ENCODE measurements at regions not wholly inside any gene's neighbourhood (a gene's known extent, or its start where the extent isn't known, plus 50 kb on each side); places are given as distances from the start of the nearest gene placed in this dataset.
"Not testable (repeated sequence)": the region's sequence is repeated elsewhere in the genome, so short reads cannot be mapped to it uniquely, and the experiment has no call there.

DNA sequence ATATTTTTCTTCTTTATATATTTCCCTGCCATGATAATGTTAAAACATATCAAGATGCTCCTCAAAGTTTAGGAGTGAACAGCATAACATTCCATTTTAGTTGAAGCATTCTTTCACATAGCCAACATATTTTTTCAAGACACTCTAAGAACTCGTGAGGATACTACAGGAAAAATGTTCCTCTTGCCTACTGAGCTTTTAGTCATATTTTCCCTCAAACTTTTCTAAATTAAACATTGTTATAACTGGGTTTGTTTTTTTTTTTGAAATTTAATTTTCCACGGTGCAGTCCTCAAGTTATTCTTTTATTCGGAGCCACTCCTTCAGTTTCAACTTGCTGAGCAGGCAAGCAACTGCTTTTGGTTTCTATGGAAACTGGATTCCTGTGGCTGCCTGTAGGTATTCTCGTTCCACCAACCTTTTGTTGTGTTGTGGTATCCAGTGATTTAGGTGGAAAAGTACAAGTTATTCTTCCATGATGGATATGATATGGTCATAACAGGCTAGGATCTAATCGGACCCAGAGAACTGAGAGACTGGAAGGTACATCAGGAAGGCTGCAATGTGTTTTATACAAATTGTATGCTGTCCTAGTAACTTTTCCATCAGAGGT, 248.0 kb downstream of the TRIML1 start:
- TF ChIP-seq, protein P1, sequence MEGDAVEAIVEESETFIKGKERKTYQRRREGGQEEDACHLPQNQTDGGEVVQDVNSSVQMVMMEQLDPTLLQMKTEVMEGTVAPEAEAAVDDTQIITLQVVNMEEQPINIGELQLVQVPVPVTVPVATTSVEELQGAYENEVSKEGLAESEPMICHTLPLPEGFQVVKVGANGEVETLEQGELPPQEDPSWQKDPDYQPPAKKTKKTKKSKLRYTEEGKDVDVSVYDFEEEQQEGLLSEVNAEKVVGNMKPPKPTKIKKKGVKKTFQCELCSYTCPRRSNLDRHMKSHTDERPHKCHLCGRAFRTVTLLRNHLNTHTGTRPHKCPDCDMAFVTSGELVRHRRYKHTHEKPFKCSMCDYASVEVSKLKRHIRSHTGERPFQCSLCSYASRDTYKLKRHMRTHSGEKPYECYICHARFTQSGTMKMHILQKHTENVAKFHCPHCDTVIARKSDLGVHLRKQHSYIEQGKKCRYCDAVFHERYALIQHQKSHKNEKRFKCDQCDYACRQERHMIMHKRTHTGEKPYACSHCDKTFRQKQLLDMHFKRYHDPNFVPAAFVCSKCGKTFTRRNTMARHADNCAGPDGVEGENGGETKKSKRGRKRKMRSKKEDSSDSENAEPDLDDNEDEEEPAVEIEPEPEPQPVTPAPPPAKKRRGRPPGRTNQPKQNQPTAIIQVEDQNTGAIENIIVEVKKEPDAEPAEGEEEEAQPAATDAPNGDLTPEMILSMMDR (IDR thresholded peaks at IDR 0.05; ENCODE audit: insufficient read depth, low read depth, low read length), result no peak
- DNase-seq (ENCODE audit: low read depth), result no peak

DNA sequence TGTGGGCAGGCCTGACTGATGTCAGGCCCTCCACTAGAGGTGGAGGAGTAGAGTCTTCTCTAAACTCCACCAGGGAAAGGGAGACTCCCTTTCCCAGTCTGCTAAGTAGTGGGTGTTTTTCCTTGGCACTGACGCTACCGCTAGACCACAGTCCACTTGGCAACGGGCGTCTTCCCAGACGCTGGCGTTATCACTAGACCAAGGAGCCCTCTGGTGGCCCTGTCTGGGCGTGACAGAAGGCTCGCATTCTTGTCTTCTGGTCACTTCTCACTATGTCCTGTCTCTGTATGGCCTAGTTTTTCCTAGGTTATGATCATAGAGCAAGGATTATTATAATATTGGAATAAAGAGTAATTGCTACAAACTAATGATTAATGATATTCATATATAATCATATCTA, 252.1 kb downstream of the TRIML1 start:
- H3K4me3 ChIP-seq (ENCODE audit: low read depth, low read length); DNase-seq (ENCODE audit: low read depth): not testable (repeated sequence)

More for the DNA sequence above, 248.0 kb downstream of the TRIML1 start:
- no peak overlapping the region for H3K4me3 ChIP-seq (ENCODE audit: low read depth, low read length)

DNA sequence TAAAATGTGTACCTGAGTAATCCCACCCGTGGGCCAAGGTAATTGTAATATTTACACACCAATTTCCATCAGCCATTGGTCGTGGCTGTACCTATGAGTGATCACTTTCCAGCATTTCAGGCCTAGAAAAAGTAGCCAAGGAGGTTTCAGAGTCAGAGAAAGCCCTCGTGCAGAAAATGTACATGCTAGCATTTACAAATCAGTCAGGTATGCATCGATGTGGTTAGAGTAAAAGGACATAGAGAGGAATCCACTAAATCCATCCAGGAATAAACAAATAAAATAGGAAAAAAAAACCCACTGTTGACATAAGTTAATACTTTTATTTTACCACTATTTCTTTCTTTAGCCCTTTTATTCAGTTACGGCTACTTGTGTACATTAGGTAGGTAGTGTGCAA, 256.8 kb downstream of the TRIML1 start:
- no peak for DNase-seq (ENCODE audit: low read depth)
- TF ChIP-seq, protein P1 (IDR thresholded peaks at IDR 0.05; ENCODE audit: insufficient read depth, low read depth, low read length), result no peak
- no peak overlapping the region for H3K4me3 ChIP-seq (ENCODE audit: low read depth, low read length)

DNA sequence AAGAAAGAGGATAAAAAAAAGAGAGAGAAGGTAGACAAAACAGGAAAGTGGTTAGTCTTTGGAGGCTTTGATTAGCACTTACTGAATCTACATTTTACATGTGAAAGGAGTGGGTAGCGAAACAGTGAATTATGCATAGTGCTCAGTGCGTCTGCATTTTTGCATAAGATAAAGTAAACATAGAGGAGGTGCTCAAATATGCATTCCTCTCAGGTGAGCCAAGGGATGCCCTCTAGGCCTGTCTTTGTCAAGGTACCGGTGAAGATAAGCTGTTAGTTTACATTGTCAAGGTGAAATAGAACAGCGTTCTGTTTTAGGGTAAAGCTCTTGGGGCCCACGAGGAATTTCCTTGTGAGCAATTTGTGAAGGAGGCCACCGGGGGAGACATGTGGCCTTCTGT, 260.6 kb downstream of the TRIML1 start:
- H3K4me3 ChIP-seq (ENCODE audit: low read depth, low read length), result no peak overlapping the region
- TF ChIP-seq, protein P1 (IDR thresholded peaks at IDR 0.05; ENCODE audit: insufficient read depth, low read depth, low read length), result no peak
- DNase-seq (ENCODE audit: low read depth), result no peak

DNA sequence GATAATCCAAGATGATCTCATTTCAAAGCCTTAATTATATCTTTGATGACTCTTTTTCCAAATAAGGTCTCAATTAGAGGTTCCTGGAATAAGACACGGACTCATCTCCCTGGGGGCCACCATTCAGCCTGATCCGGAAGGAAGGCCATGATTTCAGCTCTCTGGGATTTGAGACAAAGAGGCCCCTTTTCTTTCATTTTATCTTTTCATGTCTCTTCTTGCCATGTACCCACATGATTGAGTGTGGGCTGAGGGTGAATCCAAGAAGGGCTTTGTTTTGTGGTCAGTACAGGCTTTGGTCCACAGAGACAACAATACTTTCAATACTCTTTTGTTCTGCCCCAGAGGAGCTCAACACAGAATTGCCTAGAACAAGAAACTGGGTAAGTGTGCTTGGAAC, 261.2 kb downstream of the TRIML1 start:
- H3K4me3 ChIP-seq (ENCODE audit: low read depth, low read length), result no peak overlapping the region
- no peak for DNase-seq (ENCODE audit: low read depth)
- TF ChIP-seq, protein P1 (IDR thresholded peaks at IDR 0.05; ENCODE audit: insufficient read depth, low read depth, low read length), result no peak

DNA sequence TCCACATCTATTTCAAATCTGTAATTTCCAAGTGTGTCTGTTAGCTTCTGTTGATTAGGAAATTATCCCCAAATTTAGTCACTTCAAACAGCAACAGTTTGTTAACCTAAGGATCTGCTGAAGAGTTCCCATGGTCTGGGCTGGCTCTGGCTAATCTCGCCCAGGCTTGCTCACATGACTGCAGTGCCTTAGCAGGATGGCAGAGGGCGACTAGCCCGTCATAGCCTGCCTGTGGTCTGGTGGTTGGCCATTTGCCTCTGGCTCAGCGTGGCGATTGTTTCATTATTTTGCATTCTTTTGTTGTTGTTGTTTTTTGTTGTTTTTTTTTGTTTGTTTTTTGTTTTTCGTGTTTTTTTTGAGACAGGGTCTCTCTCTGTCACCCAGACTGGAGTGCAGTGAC, 264.0 kb downstream of the TRIML1 start:
- H3K4me3 ChIP-seq (ENCODE audit: low read depth, low read length), result no peak overlapping the region
- no peak for DNase-seq (ENCODE audit: low read depth)
- TF ChIP-seq, protein P1 (IDR thresholded peaks at IDR 0.05; ENCODE audit: insufficient read depth, low read depth, low read length), result no peak

DNA sequence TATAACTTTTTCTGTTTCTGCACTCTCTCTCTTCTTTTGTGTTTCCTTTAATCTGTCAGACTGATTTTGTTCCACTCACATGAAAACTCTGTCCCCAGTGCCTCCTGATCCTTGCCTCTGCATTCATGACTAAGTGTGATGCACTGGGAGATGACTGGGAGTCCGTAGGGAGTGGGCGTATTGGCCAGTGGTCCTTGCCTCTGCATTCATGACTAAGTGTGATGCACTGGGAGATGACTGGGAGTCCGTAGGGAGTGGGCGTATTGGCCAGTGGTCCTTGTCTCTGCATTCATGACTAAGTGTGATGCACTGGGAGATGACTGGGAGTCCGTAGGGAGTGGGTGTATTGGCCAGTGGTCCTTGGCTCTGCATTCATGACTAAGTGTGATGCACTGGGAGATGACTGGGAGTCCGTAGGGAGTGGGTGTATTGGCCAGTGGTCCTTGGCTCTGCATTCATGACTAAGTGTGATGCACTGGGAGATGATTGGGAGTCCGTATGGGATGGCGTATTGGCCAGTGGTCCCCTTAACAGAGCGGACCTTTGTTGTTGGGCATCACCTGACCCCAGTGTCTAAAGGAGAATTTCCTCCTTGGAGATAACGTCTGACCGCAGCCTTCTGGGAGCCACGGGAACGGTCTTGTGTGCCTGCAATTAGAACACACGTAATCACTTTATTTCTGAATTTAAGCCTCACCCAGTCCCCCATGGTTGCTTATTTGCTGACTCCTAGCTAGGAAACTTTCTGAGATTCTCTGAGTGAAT, 266.0 kb downstream of the TRIML1 start:
- DNase-seq (ENCODE audit: low read depth); H3K4me3 ChIP-seq (ENCODE audit: low read depth, low read length): not testable (repeated sequence)
